Activated T-helper 1 cell treated with Interleukin-2 at 50 U/mL for 16 hours (primary cell): ENCODE measurements at regions not wholly inside any gene's neighbourhood (a gene's known extent, or its start where the extent isn't known, plus 50 kb on each side); places are given as distances from the start of the nearest gene placed in this dataset.

Experiments used
- DNase-seq: peaks from one replicate; pipeline ENCODE4 v3.0.0-alpha.2; 2020; ENCODE audit warnings: low read depth

DNA sequence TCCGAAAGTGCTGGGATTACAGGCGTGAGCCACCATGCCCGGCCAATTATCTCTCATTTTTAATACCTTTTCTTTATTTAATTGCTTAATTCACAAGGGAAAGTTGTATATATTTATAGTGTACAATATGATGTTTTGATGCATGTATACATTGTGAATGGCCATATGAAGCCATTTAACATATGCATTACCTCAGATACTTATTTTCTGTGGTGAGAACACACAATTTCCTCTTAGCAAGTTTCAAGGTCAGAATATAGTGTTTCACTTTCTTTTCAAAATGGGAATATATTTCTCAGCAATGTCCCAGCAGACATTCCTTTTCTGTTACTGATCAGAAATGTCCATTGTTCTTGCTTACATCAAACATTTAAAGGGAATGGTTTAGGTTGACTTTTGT lies 1596.3 kb downstream of the MAT2B start:
- no peak for DNase-seq

DNA sequence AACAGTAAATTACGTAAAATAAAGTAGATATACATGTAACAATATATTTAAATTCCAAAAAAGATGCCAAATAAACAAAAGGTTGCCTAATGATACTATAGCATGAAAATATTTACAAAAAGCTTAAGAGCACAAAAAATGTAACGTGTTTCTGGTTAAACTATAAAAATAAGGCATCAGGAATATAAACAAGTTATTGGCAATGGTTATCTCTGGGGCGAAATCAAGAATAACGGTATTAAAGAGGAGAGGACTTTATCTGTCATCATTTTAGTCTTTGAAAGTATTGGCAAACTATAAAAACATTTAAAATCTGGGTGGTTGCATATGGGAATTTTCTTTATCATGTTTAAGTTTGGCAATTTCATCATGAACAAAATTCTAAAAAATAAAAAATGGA lies 1599.2 kb downstream of the MAT2B start:
- no peak for DNase-seq

DNA sequence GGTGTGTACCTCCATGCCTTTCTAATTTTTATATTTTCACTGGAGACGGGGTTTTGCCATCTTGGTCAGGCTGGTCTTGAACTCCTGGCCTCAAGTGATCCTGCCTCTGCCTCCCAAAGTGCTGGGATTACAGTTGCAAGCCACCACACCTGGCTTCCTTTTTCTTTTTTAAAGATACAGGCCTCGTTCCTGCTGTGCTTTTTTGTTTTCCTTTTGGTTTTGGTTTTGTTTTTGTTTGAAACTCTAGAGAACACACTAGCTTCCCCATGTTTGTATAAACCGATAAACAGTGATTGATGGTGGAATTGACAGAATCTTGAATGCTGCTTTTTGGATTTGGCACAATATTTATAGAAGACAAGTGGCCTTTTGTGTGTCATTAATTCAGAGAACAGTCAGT lies 1603.4 kb downstream of the MAT2B start:
- DNase-seq = no peak

DNA sequence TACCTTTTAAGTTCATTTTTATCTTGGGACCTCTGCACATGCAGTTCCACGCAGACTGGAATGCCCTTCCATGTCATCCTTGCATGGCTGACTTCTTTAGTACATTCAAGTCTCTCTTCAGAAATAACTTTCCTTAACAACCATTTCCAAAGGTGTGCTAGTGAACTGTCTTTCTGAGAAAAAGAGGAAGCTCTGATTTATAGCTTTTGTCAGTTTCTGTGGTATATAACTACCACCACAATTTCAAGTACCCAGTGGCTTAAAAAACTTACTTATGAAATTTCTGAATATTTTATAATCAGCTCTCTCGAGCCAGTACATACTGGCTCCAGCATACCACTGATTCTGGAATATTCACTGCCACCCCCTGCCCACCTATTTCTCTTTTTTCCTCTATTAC lies 1613.8 kb downstream of the MAT2B start:
- no peak for DNase-seq

DNA sequence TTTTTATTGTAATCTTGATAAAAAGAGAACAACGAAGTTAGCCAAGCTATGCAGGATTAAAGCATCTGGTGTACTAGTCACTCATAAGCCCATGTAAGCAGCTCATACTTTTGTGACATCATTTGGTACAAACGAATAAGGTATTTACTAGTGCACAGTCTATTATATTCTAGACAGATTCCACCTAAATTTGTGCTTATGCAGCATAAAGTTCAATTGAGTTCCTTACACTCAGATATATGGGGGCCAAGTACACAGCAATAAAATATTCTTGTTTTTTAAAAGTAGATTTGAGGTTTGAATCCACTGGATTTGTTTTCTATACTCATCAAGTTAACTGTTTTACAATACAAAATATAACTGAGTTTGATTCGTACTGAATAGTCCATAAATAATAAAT lies 1621.2 kb downstream of the MAT2B start:
- DNase-seq = no peak

DNA sequence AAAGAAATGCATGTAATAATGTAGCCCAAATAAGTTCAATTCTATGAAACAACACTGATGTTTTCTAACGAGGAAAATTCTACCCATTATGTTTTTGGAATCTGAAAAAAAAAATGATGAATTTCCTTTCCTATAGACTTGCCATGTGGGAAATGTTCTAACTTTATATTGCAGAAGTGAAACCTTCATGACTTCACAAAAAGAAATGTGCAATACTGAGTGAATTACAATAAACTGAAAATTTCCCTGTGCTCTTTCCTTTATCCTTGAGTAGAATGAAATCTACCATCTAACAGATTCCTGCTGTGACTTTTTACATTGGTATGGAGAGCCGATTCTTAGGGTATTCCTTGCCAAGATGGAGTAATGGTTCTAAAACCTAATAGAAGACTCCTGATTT lies 1622.5 kb downstream of the MAT2B start:
- no peak for DNase-seq

DNA sequence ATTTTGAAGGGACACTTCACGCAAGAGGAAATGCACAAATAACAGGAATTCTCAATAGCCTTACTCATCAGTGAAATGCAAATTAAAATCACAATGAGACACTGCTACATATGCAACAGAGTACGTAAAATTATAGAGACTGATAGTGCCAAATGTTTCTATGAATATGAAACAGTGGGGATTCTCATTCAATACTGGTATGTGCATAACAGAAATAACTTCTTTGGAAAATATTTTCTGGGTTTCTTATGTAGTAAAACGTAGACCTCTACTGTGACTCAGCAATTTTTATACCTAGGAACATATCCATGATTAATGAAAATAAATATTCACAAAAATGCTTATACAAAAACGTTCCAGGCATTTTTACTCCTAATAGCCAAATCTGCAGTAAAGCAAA lies 1625.2 kb downstream of the MAT2B start:
- no peak for DNase-seq

DNA sequence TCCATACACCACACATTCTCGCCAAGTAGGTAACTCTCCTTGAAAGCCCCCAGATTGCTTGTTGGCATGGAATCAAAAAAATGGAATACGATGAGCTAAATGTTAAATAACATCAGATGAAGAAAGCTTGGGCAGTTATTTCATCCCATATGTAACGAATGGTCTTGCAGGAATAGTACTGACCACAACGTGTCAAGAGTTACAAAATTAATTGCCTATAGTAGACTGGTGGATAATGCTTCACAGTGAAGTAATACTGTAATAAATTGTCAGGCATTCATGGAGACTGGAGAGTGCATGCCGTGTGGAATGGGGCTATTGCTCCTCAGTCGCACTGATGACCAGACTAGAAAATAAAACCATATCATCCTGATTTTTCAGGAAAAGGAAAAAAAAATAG lies 1628.7 kb downstream of the MAT2B start:
- DNase-seq = no peak

DNA sequence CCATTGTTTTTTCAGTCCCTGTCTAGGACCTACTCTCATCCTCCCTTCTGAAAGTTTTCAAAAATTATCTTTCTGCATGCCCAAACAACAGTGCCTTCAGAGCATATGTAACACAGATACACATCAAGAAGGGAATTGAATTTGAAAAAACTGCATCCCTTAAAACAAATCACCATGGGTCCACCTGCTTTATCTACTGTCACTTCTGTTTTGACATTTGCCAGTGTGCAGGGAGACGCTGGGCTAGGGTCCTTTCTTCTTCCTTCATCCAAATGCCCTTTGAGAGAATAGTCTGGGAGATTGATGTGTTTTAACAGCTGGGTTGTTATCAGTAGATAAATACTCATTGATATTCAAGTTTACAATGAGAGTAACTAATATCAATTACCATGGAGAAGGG lies 1630.1 kb downstream of the MAT2B start:
- no peak for DNase-seq

DNA sequence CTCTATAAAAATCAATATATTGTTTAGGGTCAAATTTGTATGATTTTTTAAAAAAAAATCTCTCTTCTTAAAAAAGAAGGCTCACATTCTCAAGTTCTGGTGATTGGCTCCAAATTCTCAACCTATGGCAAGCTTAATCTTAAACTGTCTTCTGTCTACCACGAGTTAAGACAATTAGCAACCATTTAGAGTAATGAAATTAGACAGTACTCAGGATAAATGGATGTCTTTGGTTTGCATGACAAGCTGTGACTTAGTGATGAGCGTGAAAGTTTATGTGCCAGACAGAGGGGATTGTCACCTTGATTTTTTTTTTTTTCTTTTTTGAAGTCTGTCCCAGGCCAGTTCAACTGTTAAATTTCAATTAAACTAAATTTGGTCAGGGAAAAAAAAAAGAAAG lies 1632.3 kb downstream of the MAT2B start:
- DNase-seq = no peak

DNA sequence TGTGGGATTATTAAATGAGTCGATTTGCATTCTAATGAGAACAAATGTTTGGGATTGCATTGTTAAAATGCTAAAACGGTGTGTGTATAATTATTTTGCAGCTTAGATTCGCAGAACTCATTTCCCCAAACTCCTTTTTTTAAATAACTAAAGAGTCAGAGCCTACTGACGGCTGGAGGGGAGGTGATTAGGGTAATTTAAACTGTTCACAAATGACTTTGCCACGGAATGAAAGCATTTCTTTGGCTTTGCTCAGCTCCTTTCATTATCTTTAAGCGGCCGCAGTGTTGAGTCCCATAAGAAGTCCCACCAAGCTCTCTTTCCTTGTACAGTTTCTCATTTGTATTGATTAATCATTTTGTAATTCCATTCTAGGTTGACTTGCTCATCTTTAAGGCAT lies 1632.8 kb downstream of the MAT2B start:
- no peak for DNase-seq

DNA sequence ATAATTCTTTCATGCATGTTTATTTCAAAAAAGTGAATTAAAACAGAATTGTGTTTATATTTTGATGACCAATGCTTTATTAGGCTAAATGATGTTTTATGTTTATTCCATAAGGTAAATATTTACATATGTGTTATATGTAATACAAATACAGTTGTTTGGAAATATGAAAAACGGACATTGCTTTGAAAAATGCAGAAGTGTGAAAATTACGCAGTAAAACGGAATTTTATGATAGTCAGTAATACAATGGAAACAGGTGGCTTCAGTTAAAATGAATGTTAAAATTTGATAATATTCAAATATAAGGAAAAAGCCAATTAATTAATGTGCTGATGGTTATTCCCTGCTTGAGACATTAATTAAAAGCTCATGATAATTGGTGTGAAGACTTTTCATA lies 1633.8 kb downstream of the MAT2B start:
- no peak for DNase-seq

DNA sequence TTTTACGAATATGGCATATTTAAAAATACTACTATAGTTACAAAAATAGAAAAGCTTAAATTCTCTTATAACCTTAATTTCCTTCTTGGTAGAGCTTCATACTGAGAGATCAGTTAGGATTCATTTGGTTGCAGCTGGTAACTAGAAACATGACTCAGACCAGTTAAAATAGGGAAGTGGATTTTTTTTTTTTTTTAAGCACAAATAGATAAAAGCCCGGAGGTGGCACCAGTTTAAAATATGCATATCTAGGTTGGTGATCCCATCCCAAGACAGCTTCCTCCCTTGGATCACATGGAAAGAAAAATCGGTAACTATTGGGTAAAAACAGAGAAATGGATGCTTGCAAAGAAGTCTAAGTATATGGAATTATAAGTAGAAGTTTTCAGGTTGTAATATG lies 1634.3 kb downstream of the MAT2B start:
- DNase-seq = no peak

DNA sequence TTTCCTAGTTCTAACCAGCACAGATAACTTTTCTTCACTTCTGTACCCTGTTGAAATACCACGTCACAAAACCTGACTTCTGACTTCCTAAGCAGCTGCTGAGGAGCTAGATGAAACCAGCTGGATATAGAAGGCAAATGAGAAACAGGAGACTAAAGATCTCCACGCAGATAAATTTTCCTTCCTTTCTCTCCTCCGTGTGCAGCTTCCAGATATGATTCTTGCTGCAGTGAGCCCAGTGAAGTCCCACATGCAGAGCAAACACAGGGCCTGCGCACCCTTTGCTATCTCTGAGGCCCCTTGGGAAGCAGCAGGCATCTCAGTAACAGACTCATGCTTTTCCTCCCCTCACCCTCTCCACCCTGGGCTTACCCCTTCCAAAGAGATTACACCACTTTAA lies 1638.3 kb downstream of the MAT2B start:
- DNase-seq = no peak

DNA sequence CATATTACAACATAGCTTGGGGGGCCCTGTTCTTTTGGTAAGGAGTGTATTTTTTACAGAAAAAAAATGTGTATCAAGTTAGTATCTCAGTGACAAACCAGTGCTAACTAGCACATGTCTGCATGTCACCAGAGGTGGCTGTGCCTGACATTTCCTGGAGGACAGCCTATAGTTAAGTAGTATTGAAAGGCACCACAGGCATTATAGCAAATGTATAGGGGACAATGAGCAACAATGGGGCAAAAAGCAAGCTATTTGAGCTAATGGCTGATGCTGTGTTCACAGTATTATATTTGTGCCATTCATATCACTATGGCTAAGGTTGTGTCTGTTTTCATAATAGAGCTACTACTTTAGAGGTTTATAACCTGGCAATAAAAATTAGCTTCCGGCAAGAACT lies 1644.0 kb downstream of the MAT2B start:
- no peak for DNase-seq

DNA sequence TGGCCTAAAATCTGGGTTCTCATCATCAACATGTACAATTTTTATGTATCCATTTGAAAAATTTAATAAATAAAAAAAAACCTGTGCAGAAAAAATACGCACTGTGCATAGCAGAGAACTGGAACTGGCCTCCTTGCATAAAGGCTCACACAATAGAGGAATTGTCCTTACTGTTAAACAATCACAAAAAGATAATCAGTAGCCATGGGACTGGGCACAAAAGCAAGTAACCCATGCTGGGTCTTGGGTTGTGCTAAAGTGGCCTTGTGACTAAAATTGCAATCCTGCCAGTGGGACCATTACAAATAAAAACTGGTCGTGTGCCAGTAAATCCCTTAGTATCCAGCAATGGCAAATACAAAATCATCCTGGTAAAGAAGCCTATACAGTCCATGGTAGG lies 1646.6 kb downstream of the MAT2B start:
- no peak for DNase-seq

DNA sequence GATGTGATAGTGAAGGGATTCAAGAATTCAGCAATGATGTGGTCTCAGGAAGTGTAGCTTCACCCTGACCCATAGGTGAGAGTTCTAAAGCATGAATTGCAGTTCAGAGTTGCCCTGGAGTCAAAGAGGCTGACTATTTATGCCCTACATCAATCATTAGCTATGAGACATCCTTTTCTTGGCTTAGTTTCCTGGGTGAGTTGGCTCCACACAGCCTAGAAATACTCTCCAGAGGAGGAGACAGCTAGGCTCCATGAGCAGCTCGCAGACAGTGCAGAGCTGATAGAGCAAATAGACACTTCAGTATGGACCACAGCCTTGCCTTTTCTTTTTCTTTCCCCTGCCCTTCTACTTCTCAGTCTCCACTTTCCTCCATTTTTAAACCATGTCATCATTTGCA lies 1651.8 kb downstream of the MAT2B start:
- DNase-seq = no peak

DNA sequence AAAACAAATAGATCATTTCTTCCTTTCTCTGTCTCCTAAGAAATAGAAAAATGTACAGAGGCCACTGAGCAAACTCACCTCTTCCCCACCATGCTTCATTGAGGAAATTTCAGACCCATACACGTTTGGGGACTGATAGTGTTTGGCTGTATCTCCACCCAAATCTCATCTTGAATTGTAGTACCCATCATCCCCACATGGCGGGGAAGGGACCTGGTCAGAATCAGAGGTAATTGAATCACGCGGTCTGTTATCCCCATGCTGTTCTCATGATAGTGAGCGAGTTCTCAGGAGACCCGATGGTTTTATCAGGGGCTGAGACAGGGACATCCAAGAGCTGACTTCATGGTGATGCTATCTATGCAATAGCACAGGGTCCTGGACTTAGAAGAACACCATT lies 1655.8 kb downstream of the MAT2B start:
- no peak for DNase-seq

DNA sequence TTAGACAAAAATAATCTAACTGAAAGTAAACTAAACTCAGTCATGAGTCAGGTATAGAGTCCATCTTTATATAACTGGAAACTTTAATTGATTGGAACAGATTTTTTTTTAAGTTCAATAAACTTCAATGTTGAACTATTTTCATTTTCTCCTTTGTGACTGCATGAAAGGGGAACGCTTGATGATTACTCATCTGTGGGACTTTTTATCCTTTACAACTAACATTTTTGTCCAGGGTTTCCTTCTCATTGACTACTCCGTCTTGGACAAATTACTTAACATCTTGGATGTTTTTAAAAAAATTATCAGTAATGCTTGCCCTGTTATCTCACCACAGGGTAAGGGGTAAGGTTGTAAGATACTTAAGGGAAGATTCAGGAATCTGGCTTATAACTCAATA lies 1658.4 kb downstream of the MAT2B start:
- no peak for DNase-seq

DNA sequence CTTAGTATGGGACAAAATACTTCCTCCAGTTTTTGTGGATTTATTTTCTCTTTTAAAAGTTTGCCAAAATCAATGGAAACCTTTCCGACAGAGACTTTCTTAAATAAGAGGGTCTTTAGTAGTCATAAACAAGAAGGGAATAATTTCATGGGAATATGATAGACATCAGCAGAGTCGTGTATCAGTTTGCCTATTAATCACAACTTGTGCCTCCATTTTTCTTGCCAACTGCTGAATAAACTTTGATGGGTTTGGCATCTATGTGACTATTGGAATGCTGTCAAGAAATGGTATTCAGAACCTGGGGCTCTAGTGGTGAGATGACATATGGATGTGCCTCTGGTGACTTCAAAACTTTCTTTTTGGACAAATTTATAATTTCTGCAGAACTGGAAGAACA lies 1668.2 kb downstream of the MAT2B start:
- no peak for DNase-seq

DNA sequence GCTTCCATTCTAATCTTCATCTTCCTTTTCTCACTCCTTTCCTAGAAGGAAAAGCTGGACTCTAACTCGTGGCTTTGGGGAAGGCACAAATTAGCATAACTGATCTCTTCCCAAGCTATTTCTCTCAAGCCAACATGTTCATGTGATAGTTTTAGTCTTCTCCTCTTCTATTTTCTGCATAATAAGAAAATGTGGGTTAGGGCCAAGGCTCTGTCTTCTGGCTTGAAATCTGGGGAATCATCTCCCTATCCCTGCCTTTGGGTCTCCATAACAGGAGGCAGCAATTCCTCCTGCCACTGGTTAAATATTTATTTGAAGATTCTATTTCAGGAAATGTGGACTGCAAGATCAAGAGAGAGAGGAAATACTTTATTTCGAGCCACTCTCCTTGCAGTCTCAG lies 1669.6 kb downstream of the MAT2B start:
- no peak for DNase-seq

DNA sequence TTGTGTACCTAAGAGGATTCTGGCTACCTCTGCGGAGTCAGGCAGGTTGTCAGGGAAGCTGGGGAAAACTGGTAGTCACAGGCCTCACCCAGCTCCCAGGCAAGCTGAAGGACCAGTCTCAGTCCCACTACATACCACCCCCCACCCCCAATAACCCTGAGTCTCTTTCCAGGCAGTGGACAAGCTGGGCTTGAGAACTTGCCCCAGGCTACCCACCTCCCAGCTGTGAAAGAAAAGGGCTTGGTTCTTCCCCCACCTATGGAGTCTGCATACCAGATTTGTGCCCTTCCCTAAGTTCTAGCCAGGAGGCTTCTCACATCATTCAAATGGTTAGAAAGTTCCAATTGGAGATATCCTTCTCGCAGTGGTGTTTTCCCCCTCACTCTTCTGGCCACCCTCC lies 1678.8 kb downstream of the MAT2B start:
- no peak for DNase-seq

DNA sequence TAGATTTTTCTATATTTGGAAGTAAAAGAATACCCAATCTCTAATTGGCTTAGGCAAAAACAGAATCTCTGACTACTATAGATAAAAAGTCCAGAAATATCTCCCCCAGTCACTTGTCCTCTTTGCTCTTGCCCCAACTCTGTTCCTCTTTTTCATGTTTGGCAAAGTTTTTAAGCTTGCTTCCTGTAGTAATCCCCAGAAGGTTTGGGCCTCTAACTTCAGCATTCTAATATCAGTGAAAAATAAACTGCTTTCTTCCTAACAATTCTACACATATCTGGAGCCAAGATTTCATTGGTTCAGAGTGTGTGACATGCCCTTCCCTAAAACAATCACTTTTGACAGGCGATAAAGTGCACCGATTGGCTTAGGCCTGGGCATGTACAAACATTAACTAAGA lies 1680.3 kb downstream of the MAT2B start:
- DNase-seq = no peak

DNA sequence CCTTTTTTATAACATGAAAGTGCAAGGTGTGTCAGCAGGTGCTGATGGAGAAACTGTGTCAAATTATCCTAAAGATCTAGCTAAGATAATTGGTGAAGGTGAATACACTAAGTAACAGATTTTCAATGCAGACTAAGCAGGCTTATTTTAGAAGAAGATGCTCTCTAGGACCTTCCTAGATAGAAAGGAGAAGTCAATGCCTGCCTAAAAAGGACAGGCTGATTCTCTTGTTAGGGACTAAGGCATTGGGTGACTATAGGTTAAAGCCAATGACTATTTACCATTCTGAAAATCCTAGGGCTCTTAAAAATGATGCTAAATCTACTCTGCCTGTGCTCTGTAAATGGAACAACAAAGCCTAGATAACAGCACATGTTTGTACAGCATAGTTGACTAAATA lies 1682.4 kb downstream of the MAT2B start:
- DNase-seq = no peak

DNA sequence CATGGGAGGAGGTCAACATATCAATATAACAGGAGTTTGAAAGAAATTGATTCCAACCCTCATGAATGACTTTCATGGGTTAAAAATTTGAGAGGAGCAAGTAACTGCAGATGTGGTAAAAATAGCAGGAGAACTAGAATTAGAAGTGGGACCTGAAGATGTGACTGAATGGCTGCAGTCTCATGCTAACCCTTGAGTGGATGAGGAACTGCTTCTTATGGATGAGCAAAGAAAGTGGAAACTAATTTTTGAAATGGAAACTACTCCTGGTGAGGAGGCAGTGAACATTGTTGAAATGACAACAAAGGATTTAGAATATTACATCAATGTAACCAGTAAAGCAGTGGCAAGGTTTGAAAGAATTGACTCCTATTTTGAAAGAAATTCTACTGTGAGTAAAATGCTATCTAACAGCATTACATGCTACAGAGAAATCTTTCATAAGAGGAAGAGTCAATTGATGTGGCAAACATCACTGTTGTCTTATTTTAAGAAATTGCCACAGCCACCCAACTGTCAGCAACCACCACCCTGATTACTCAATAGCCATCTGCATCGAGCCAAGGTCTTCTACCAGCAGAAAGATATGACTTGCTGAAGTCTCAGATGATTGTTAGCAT lies 1683.2 kb downstream of the MAT2B start:
- DNase-seq = no peak
